A549 (cell line): ENCODE measurements at regions not wholly inside any gene's neighbourhood (a gene's known extent, or its start where the extent isn't known, plus 50 kb on each side); places are given as distances from the start of the nearest gene placed in this dataset.

Experiments used
- ATAC-seq, 2 experiments: fragments of 200-7000 bp in 1 of 2; fragments of >200 bp in 1 of 2; cut with Nextera tagmentation in 1 of 2; cut with Tn5 transposase in 1 of 2; 3 replicates each; pipeline versions ENCODE4 v1.8.0 to v1.9.1; 2018 to 2020; ENCODE audit warnings: mild to moderate bottlenecking in 1 of 2, moderate library complexity in 1 of 2
- CTCF ChIA-PET: fragments of 300-600 bp; sonication (Branson Sonifier 250); formaldehyde crosslinking; extraction: SDS; loops from one replicate; lab custom pipeline; 2021; ENCODE audit warnings: antibody characterized with exemption, inconsistent platforms; lab: Yijun Ruan, JAX
- POLR2A ChIA-PET: fragments of 350-600 bp; formaldehyde crosslinking; extraction: SDS; loops from one replicate; lab custom pipeline; 2021; ENCODE audit warnings: antibody characterized with exemption, inconsistent platforms; lab: Yijun Ruan, JAX
- DNase-seq, 2 experiments: peaks; one replicate each; pipeline versions ENCODE4 v3.0.0 to v3.0.0-alpha.2; 2011 to 2016; ENCODE audit warnings: low read depth in 1 of 2, low spot score in 1 of 2
- FAIRE-seq: peaks from 2 replicates; lab custom pipeline; 2011; peaks lifted over from hg19 to GRCh38; lab: Jason Lieb, UNC
- H3K27ac ChIP-seq, 2 experiments: fragments of >200 bp; sonication (Bioruptor Twin); formaldehyde crosslinking; 3 replicates each; pipeline ENCODE4 v1.5.1; 2016 to 2017
- H3K4me1 ChIP-seq: fragments of >200 bp; sonication (Bioruptor Twin); formaldehyde crosslinking; 3 replicates; pipeline ENCODE4 v1.6.1; 2016
- H3K4me2 ChIP-seq: fragments of >200 bp; sonication (Bioruptor Twin); formaldehyde crosslinking; 3 replicates; pipeline ENCODE4 v1.6.1; 2016
- H3K4me3 ChIP-seq: fragments of >200 bp; sonication (Bioruptor Twin); formaldehyde crosslinking; 3 replicates; pipeline ENCODE4 v1.5.1; 2016
- H3K9me3 ChIP-seq: fragments of >200 bp; sonication (Bioruptor Twin); formaldehyde crosslinking; 3 replicates; pipeline ENCODE4 v1.6.1; 2016
- BCL3 ChIP-seq: fragments of >200 bp; sonication (Bioruptor Twin); formaldehyde crosslinking; IDR thresholded peaks from 3 replicates; pipeline ENCODE4 v1.6.1; 2016
- CBX2 ChIP-seq: fragments of 200-600 bp; sonication (generic); IDR thresholded peaks from 2 replicates; pipeline ENCODE4 v1.6.1; 2016; ENCODE audit warnings: low read depth, mild to moderate bottlenecking, borderline replicate concordance
- CBX8 ChIP-seq: fragments of 200-600 bp; sonication (generic); IDR thresholded peaks from 2 replicates; pipeline ENCODE4 v1.6.1; 2016
- CEBPB ChIP-seq, 2 experiments: fragments of >200 bp in 1 of 2; sonication (Bioruptor Twin) in 1 of 2; formaldehyde crosslinking in 1 of 2; IDR thresholded peaks; 2 replicates each; pipeline ENCODE4 v1.6.1; 2012 to 2016
- CTCF ChIP-seq: fragments of >200 bp; sonication (Bioruptor Twin); formaldehyde crosslinking; IDR thresholded peaks from 3 replicates; pipeline ENCODE4 v1.5.1; 2016
- EHMT2 ChIP-seq: fragments of 200-600 bp; sonication (generic); IDR thresholded peaks from 2 replicates; pipeline ENCODE4 v1.6.1; 2016; ENCODE audit warnings: antibody characterized with exemption, low read depth, mild to moderate bottlenecking, moderate library complexity
- FOSL2 ChIP-seq, 2 experiments: fragments of 450-650 bp in 1 of 2; fragments of >200 bp in 1 of 2; sonication (Bioruptor Twin) in 1 of 2; formaldehyde crosslinking; IDR thresholded peaks; 2 replicates each; pipeline versions ENCODE4 v1.5.0 to v1.6.1; 2016 to 2020; ENCODE audit warnings: mild to moderate bottlenecking in 1 of 2, moderate library complexity in 1 of 2
- HOXA7 ChIP-seq: fragments of 250-450 bp; sonication (Bioruptor Pico); IDR thresholded peaks from 2 replicates; pipeline ENCODE4 v1.5.0; 2020; ENCODE audit warnings: mild to moderate bottlenecking, moderate library complexity
- HOXB5 ChIP-seq: fragments of 250-450 bp; sonication (Bioruptor Pico); IDR thresholded peaks from 2 replicates; pipeline ENCODE4 v1.5.0; 2020; ENCODE audit warnings: mild to moderate bottlenecking, moderate library complexity
- JUN ChIP-seq, 2 experiments: fragments of >200 bp; sonication (Bioruptor Twin); formaldehyde crosslinking; IDR thresholded peaks; 2 replicates in 1 of 2; 3 replicates in 1 of 2; pipeline ENCODE4 v1.6.1; 2016 to 2017
- MAX ChIP-seq: IDR thresholded peaks from 2 replicates; pipeline ENCODE4 v1.6.1; 2012
- MYC ChIP-seq: IDR thresholded peaks from 2 replicates; pipeline ENCODE4 v1.6.1; 2012; ENCODE audit warnings: mild to moderate bottlenecking, inconsistent platforms, low read length, improper control_type of control experiment, borderline replicate concordance
- PHF8 ChIP-seq: fragments of 200-600 bp; sonication (generic); IDR thresholded peaks from 2 replicates; pipeline ENCODE4 v1.6.1; 2016; ENCODE audit warnings: low read depth, mild to moderate bottlenecking, antibody characterized with exemption, moderate library complexity, borderline replicate concordance
- RNF2 ChIP-seq: fragments of 200-600 bp; sonication (generic); IDR thresholded peaks from 2 replicates; pipeline ENCODE4 v1.6.1; 2016; ENCODE audit warnings: low read depth, mild to moderate bottlenecking, antibody characterized with exemption, moderate library complexity, borderline replicate concordance
- SMC3 ChIP-seq: fragments of >200 bp; sonication (Bioruptor Twin); formaldehyde crosslinking; IDR thresholded peaks from 3 replicates; pipeline ENCODE4 v1.6.1; 2018; ENCODE audit warnings: inconsistent platforms
- TP53 ChIP-seq: fragments of 250-450 bp; sonication (Bioruptor Pico); IDR thresholded peaks from 2 replicates; pipeline ENCODE4 v1.5.0; 2021; ENCODE audit warnings: mild to moderate bottlenecking, moderate library complexity
- ZNF302 ChIP-seq: fragments of 250-450 bp; sonication (Bioruptor Pico); IDR thresholded peaks from 2 replicates; pipeline ENCODE4 v1.9.0; 2021; ENCODE audit warnings: inconsistent platforms, mild to moderate bottlenecking, moderate library complexity
- ZSCAN20 ChIP-seq: fragments of 250-450 bp; sonication (Bioruptor Pico); IDR thresholded peaks from 2 replicates; pipeline ENCODE4 v1.8.0; 2022; ENCODE audit warnings: mild to moderate bottlenecking, moderate library complexity
- WGBS: methylation state at CpG from one replicate; pipeline ENCODE4 v1.1.6; 2017; ENCODE audit errors: missing lambda C conversion rate; 5-methylcytosine and 5-hydroxymethylcytosine counted together

DNA sequence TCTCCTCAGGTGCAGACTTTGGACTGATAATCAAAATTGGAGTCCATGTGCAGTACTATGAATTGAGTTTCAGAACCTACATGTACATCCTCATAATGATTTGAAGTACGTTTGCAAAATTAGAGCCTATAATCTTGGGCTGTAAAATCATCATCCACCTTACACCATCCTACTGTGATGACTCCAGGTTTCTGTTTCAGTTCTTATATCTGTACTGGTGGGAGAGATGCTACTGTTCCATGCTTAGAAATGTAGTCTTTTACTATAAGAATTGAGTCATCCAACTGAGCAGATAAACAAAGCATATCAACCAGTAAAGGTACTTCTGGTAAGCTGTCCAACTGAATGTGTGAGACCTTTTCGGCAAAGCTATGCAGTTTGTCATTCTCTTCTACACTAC lies 586.3 kb upstream of the FAM174A start:
- WGBS: 38% methylated on average over 2 of the region's 2 CpGs
- POLR2A ChIA-PET: no interaction called here
- CTCF ChIA-PET: no interaction called here
- H3K27ac ChIP-seq: no peak overlapping the region
- ATAC-seq (no peak), DNase-seq (no peak), FAIRE-seq (no peak)
- no peak for TF ChIP-seq MAX
- H3K9me3 ChIP-seq: no peaks in the 10 kb centered on the region
- no peak overlapping the region for H3K4me3 ChIP-seq
- no peaks in the 10 kb centered on the region for H3K4me1 ChIP-seq
- H3K4me2 ChIP-seq: no peak overlapping the region

GRCh38 chr5:99945478-99946442 lies 589.4 kb upstream of the FAM174A start:
- ATAC-seq (no peak), DNase-seq (no peak), FAIRE-seq (no peak)
- CTCF ChIA-PET: no interaction called here
- no peak for TF ChIP-seq CTCF
- no peak for TF ChIP-seq EHMT2
- no peak for TF ChIP-seq PHF8
- no peak for TF ChIP-seq MAX
- POLR2A ChIA-PET: no interaction called here
- Histone ChIP-seq H3K4me1 (no peaks in the 10 kb centered on the region), H3K4me2 (no peak overlapping the region), H3K27ac (no peak overlapping the region), H3K9me3 (no peaks in the 10 kb centered on the region), H3K4me3 (no peak overlapping the region)
- 26% methylated on average over 12 of the region's 12 CpGs for WGBS

DNA sequence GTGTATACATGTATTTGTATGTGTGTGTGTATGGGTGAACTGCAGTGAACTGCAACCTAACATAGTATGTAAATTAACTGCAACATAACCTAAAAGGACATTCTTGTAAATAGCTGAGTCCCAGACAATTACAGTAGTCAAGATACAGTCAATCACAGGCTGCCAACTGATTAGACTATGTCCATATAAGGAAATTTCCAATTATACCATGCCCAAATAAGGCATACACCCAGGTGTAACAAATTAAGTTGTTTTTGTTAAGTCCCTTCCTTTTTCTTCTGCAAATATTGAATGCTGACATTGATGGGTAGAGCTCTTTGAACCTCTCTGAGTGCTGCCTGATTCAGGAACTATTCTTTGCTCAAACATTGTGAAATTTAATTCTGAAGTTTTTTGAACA lies 594.6 kb upstream of the FAM174A start:
- Histone ChIP-seq H3K4me1 (no peaks in the 10 kb centered on the region), H3K9me3 (no peaks in the 10 kb centered on the region), H3K4me3 (no peak overlapping the region), H3K27ac (no peak overlapping the region), H3K4me2 (no peak overlapping the region)
- FAIRE-seq (no peak), DNase-seq (no peak), ATAC-seq (no peak)
- POLR2A ChIA-PET: no interaction called here
- TF ChIP-seq TP53 (no peak), CEBPB (IDR thresholded peaks at IDR 0.05) (no peak)
- CTCF ChIA-PET: no interaction called here

- ChIA-PET POLR2A (no interaction called here), CTCF (no interaction called here)
- no peak for DNase-seq
- H3K4me1 ChIP-seq: no peaks in the 10 kb centered on the region
- WGBS: 2% methylated on average over 1 of the region's 1 CpG
- H3K4me3 ChIP-seq: no peak overlapping the region
- ATAC-seq: no peak
- no peak overlapping the region for H3K4me2 ChIP-seq
- TF ChIP-seq JUN (IDR thresholded peaks at IDR 0.05): no peak
- TF ChIP-seq FOSL2 (IDR thresholded peaks at IDR 0.05): no peak
- TF ChIP-seq FOSL2 (CRISPR knock-in tag; IDR thresholded peaks at IDR 0.05): peak; percentile 7; the same call in 1 of the 2 replicates
- TF ChIP-seq, all 56 proteins: peak for 1
- no peak for FAIRE-seq
- Histone ChIP-seq H3K9me3 (no peaks in the 10 kb centered on the region), H3K27ac (no peak overlapping the region)
These were observed 598.3 kb upstream of the FAM174A start for GRCh38 chr5:99936911-99937310.

DNA sequence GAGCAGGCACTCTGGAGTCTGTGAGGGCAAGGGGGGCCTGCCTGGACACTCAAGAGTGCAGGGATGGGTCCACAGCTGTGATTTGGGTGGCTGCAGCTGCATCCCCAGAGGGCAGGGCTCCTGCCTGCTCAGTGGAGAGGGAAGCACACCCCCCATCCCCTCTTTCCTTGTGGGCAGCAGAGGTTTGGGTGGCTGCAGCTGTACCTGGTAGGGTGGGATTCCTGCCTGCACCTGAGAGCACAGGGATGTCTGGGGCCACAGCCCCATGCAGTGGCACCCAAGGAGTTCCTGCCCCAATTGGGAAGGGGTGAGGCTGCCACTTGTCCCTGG lies 605.4 kb upstream of the FAM174A start:
- TF ChIP-seq ZSCAN20 (CRISPR knock-in tag): no peak
- TF ChIP-seq CBX2: no peak
- TF ChIP-seq BCL3: no peak
- TF ChIP-seq MAX: no peak
- no peak for TF ChIP-seq ZNF302 (CRISPR knock-in tag)
- no peak for TF ChIP-seq RNF2
- no peak for TF ChIP-seq MYC
- no peak for TF ChIP-seq JUN (IDR thresholded peaks at IDR 0.05)
- no peak for TF ChIP-seq CBX8
- no peak for TF ChIP-seq HOXB5 (CRISPR knock-in tag)
- TF ChIP-seq EHMT2: no peak
- TF ChIP-seq SMC3: no peak
- TF ChIP-seq PHF8: no peak
- no peak for TF ChIP-seq HOXA7
- ATAC-seq (no peak), DNase-seq (no peak), FAIRE-seq (no peak)
- ChIA-PET CTCF (no interaction called here), POLR2A (no interaction called here)
- H3K27ac ChIP-seq: no peak overlapping the region
- no peak overlapping the region for H3K4me3 ChIP-seq
- H3K9me3 ChIP-seq: no peaks in the 10 kb centered on the region
- H3K4me1 ChIP-seq: no peaks in the 10 kb centered on the region
- no peak overlapping the region for H3K4me2 ChIP-seq
